CD4-positive, alpha-beta T cell treated with Interleukin-4 for 1 hour (primary cell): ENCODE measurements at regions not wholly inside any gene's neighbourhood (a gene's known extent, or its start where the extent isn't known, plus 50 kb on each side); places are given as distances from the start of the nearest gene placed in this dataset.

Experiments
- DNase-seq, 2 donors: peaks; one replicate each; pipeline ENCODE4 v3.0.0-alpha.2; 2020 to 2022

GRCh38 chr10:120641695-120642094 is 184.7 kb downstream of the PLPP4 start:
- no peak for DNase-seq

DNA sequence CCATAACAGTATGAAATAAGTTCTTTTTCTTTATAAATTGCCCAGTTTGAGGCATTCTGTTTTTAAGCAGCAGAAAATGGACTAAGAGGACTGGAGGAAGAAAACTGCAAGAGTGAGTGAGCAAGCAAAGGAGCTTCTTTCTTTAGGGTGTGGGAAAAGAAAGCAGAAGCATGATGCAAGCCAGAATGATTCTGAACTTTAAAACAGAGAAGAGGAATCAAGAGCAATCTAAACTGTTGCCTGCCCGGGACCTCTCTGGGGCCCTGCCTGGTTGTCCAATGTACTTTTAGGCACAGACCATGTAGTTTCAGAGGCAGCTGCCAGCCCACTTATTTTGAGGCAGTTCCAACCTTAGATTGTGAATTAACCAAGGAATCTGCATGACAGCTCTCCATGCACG is 186.3 kb downstream of the PLPP4 start:
- no peak for DNase-seq

GRCh38 chr10:120644556-120645410 is 187.8 kb downstream of the PLPP4 start:
- DNase-seq = no peak

DNA sequence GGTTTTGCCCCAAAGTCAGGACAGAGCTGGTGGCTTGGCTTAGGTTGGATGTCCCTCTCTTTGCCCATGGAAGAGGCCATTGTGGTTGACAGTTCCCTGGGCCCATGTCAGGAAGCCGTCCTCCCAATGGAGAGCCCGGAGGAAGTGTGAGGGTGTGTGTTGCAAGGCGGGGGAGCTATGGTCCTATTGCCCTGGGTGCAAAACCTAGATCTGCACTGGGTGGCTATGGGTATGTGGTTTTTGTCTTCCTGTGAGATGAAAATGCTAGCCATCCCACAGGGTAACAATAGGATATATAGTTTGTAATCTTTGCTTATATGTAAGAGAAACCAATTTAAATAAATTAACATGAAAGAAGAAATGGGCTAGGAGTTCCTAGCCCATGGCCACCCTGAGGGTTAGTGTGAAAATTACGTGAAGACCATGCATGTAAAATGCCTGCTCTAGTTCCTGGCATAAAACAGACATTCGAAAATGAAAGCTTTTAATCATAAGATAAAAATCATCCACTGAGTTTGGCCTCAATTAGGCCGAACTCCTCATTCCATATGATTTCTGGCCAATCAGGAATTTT is 189.2 kb downstream of the PLPP4 start:
- no peak for DNase-seq

GRCh38 chr10:120646738-120647456 is 189.9 kb downstream of the PLPP4 start:
- DNase-seq = no peak

DNA sequence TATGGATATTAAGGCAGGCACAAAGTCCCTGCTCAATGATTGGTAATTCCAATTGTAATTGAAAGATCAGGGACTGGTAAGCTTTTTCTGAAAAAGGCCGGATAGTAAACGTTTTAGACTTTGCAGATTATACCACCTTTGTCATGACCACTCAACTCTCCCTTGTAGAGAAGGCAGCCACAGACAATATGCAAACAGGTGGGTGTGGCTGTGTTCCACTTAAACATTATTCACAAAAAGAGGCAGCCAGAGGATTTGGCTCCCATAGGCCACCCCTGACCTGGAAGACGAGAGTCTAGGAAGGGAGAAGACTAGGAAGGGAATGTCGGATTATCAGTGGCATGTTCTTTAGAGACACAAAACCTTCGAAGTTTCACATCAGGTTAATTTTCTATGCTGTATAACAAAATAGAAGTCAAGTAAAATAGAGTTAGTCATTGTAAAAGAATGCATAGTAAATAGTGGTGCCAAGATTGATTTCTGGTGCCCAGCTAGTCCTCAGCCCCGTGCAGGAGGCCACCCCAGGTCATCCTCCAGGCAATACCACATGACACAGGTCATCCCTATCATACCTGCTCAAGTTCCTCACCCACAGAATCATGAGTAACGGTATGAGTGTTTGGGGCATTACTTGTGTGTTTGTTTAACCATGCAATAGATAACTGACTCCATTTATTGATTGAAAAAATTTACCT is 193.8 kb downstream of the PLPP4 start:
- no peak for DNase-seq

DNA sequence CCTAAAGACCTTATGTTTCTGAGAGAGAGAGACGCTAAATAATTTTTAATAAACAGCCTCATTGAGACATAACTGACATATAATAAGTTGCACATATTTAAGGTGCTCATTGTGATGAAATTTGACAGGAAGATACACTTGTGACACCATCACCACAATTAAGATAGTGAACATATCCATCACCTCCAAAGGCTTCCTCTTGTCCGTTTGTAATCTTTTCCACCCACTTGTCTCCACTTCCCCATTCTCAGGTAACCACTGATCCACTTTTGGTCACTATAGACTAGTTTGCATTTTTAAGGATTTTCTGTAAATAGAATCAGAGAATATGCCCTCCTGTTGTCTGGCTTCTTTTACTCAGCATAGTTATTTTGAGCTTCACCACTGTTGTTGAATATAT is 195.1 kb upstream of the WDR11 start:
- no peak for DNase-seq

GRCh38 chr10:120657371-120657770 is 193.8 kb upstream of the WDR11 start:
- no peak for DNase-seq

DNA sequence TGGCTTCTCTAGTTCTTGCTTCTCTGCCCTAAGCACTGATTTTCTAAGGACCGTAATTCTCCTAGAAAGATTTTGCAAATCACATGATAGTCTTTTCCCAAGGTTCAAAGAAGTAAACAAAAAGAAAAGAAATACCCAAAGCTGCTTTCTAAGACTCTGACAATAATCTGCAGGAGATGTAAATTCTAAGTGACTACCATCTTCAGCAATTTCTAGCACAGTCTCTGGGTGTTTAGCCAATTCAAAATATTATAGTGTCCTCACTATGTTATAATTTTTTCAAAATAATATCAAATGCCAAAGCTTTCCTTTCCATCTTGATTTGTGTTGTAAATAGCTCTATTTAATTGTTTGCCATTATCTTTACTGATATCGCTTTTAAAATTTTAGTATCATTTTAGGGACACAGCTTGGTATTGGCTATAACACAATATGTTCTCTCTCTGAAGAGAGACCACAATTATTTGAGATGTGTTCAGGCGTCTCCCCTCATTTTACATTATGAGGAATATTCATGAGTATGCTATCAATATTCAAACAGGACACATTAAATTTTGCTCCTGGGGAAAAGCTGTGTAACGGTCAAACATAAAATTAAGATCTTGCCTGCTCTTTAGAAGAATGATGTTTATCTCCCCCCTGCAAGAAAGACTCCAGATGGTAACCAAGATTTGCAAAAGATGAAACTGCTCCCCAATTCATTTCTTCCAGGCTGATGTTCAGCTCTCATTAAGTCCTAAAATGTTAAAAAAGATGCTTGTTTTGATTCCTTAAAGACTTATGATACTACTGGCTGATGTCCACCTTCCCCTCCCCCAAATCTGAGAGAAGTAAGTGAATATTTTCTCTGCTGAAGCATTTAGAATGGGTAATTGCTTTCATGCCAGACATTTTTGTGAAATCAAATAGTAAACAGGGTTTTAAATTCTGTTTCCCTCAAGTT is 191.9 kb upstream of the WDR11 start:
- DNase-seq = no peak

DNA sequence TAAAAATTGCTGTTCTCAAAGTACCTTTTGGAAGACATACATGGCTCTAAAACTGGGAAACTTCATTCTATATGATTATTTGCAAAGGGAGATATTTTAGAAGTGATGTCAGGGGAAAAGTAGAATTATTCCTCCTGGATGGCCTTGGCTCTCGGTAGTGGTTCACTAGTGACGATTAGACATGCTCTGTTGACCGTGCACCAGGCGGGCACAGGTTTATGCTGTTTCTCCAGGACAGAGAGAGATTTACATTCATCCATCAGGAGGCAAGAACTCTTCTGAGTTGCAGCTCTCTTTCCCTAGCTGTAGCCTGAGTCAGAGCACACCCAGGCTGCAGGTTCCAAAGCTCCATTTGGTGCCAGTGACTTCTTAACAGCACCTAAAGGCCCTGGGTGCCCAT is 184.9 kb upstream of the WDR11 start:
- DNase-seq = no peak

DNA sequence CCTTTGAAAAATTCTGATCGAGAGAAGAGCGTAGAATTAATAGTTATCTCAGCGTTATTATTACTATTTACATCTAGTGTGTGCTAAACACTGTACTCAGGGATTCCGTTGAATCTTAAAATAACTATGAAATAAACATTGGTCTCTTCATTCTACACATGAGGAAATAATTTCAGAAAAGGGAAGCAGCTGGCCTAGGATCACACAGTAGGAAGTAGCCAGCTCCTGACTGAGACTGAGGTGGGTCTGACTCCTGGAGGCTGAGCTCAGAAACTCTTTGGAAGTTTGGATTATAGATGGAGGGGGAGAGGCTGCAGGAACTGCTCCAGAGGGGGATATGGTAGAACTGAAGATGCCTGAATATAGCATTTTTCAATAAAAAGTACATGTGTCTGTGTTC is 183.9 kb upstream of the WDR11 start:
- no peak for DNase-seq

- DNase-seq = no peak
These were observed 179.7 kb upstream of the WDR11 start for GRCh38 chr10:120671491-120671890.

GRCh38 chr10:120683454-120683853 is 167.7 kb upstream of the WDR11 start:
- DNase-seq = no peak

DNA sequence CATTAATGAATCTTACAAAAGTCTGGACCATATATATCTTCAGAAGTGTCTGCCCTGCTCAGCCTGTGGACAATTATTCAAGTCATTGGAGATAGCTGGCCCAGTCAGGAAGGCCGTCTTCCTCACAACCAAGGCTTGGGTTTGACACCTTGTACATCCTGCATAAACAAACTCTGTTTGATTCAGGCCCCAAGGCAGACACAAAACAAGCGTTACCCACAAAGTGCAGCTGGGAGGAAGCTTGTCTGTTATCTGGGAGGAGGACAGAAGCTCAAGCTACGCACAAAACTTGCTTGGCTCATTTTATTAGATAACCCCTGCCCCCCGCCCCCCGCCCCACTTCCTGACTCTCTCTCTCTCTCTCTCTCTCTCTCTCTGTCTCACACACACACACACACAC is 166.9 kb upstream of the WDR11 start:
- peak; percentile 20 to 29 for DNase-seq

DNA sequence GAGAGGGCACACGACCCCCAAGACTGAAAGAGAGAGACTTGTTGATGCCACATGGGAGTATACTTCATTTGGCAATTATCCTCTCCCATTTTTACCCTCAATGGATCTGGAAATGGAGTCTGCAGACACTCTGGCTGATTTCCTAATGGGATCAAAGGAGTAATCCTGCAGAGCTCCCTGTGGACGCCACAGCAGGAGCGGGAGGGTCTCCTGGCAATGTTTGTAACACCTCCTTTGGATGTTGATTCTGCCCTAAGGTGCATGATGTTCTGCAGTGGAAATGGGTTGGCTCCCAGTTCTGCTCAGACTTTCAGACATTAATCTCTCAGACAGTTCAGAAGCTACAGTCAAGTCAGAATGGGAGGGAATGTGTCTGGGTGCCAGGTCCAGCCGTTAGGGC is 166.0 kb upstream of the WDR11 start:
- DNase-seq = no peak

DNA sequence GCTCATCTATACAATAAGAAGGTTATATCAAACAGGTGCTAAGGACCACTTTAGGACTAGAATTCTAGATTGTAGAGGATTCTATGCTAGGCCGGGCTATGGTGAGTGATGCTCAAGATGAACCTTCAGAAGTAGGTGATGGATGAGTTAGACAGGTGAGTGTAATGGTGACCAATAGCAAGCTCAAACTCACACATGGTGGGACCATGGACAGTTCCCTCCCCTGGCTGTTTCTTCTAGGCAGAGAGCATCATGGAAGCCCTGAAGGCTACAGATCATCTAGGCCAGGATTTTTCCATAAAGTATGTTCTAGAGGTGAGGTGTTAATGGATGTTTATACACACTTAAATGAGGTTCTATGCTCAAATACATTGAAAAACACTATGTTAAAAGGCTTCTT is 162.2 kb upstream of the WDR11 start:
- no peak for DNase-seq

DNA sequence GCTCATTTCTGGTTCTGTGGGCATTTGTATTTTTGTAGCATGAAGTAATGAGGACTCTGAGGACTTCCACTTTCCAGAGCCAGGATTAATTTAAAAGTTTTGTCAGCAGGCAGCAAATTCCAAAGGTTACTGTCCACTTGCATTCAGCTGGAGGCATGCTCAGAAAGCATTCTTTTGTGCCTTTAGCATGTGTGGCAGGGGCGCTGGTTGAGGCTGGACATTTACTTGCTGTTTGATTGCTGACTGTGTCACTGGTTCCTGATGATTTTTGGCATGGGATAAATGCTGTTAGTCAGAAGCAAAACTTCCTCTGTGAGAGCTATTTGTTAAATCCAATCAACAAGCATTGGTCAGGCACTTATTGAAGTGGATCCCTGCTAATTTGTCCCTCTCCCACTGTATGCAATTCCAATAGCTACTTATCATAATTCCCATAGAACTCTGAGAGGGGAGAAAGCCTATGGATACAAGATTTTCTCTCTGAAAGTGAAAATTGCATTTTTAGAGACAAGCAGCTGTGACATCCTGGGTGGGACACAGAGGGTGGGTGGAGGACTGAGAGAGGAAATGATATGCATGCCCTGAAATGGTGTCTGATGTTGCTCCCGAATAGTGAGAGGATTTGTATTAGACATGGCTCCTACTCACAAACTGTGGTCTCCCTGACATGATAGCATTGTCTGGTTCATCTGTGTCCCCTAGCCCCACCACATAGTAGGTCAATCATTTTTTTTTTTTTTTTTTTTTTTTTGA is 161.2 kb upstream of the WDR11 start:
- no peak for DNase-seq

- DNase-seq = peak in 1 of 2 donors; percentile 4
These were observed 159.5 kb upstream of the WDR11 start for GRCh38 chr10:120691625-120692024.

DNA sequence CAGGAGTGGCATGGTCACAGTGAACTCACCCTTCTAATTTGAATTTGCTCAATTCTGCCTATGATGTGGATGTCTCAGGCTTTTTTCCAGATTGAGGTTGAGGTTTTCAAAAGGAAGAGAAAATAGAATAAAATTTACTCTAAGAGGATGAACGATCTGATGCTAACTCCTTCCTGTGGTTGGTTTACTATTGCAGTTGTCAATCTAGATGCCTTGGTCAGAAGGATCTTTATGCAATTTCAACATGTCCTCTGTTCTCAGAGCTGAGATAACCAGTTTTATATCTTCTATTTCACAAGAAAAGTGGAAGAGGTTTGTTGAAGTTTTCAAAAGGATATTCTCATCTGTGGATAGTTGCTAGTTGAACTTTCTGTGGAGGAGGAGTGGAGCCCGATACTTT is 150.7 kb upstream of the WDR11 start:
- no peak for DNase-seq

DNA sequence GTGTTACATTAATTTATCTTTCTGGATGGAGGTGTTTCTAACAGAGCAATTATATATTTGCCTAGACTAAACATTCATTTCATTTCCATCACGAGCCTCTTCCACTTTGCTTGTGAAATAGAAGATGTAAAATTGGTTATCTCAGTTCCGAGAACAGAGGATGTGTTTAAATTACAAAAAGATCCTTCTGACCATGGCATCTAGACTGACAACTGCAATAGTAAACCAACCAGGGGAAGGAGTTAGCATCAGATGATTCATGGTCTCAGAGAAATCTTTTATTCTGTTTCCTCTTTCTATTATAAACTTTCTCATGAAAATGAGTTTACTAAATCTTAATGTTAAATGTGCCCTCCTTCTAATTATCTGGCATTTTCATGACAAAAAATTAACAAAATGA is 149.8 kb upstream of the WDR11 start:
- DNase-seq = no peak

- no peak for DNase-seq
These were observed 149.1 kb upstream of the WDR11 start for GRCh38 chr10:120702032-120702431.

GRCh38 chr10:120705309-120705708 is 145.9 kb upstream of the WDR11 start:
- no peak for DNase-seq
